ENCODE measurements at regions not wholly inside any gene's neighbourhood (a gene's known extent, or its start where the extent isn't known, plus 50 kb on each side); places are given as distances from the start of the nearest gene placed in this dataset.

DNA sequence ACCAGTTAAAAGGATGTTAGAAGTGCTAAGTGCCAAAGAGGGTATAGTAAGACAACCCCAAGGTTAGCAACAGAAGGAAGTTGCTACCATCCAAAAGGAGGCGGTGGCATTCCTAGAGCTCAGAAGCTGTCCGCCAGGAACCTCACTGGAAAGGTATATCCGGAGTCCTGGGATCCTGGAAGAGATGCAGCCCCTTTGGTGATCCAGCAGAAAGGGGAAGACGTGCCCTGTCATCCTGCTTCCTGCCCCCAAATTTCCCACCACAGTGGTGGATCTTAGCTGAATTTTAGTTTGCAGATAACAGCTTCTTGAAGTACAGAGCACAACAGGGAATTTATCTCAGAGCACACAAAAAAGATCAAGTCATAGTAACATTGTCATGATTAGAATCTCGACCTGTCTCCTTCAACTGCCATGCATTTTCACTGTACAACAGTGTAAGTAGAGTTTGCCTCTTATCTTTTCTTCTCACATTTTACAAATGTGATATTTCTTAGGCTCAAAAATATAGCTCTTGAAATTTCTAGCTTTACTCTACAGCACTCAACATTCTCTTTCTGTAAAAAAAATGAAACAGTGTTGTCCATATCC, 526.3 kb downstream of the SOX5 start:
- TF ChIP-seq EZH2phosphoT487 (IDR thresholded peaks at IDR 0.05; ENCODE audit: borderline replicate concordance): no peak
- TF ChIP-seq, protein P1, sequence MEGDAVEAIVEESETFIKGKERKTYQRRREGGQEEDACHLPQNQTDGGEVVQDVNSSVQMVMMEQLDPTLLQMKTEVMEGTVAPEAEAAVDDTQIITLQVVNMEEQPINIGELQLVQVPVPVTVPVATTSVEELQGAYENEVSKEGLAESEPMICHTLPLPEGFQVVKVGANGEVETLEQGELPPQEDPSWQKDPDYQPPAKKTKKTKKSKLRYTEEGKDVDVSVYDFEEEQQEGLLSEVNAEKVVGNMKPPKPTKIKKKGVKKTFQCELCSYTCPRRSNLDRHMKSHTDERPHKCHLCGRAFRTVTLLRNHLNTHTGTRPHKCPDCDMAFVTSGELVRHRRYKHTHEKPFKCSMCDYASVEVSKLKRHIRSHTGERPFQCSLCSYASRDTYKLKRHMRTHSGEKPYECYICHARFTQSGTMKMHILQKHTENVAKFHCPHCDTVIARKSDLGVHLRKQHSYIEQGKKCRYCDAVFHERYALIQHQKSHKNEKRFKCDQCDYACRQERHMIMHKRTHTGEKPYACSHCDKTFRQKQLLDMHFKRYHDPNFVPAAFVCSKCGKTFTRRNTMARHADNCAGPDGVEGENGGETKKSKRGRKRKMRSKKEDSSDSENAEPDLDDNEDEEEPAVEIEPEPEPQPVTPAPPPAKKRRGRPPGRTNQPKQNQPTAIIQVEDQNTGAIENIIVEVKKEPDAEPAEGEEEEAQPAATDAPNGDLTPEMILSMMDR (conservative IDR thresholded peaks at IDR 0.05; ENCODE audit: low read length): no peak
- no peaks in the 10 kb centered on the region for H3K9me3 ChIP-seq (ENCODE audit: insufficient read depth, low read depth, low read length)

DNA sequence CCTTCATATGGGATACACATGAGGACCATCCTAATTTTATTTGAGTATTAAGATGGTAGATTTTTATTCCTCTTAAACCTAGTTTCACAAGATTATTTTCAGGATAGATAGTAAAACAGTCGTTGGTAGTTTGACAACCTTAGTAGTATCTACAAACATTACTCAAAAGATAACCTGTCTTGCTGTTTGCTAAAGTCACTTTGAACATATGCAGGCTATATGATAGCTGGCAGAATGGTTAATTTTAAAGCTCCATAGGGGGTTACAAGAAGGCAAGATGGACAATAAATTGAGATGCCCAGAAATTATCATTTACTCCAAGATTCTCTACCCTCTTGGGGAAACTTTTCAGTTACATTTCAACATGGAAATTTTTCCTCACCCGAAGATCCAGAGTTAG, 525.7 kb downstream of the SOX5 start:
- Histone ChIP-seq H3K4me1 (ENCODE audit: insufficient read depth, low read length, poor library complexity, severe bottlenecking) (peaks cover 9% of the 10 kb centered on the region), H2AFZ (ENCODE audit: low read length) (no peak overlapping the region), H3K4me2 (ENCODE audit: low read depth, low read length, poor library complexity, severe bottlenecking) (no peak overlapping the region), H3K9me2 (replicated peaks; ENCODE audit: low read depth, low read length) (no peaks in the 10 kb centered on the region), H3K27me3 (ENCODE audit: insufficient read depth, low read length, poor library complexity, severe bottlenecking) (no peaks in the 10 kb centered on the region), H3K9me3 (ENCODE audit: insufficient read depth, low read depth, low read length) (no peaks in the 10 kb centered on the region), H4K20me1 (ENCODE audit: insufficient read depth, low read length, poor library complexity, severe bottlenecking) (no peaks in the 10 kb centered on the region), H3K79me2 (ENCODE audit: insufficient read depth, low read length) (no peaks in the 10 kb centered on the region), H3K36me3 (ENCODE audit: insufficient read depth, low read length) (no peaks in the 10 kb centered on the region), H3K4me3 (ENCODE audit: low read length, poor library complexity, severe bottlenecking) (no peak overlapping the region), H3K9ac (ENCODE audit: low read depth, low read length, poor library complexity, severe bottlenecking) (no peak overlapping the region), H3F3A (ENCODE audit: low read depth) (no peaks in the 10 kb centered on the region)
- no peak for TF ChIP-seq EZH2phosphoT487 (IDR thresholded peaks at IDR 0.05; ENCODE audit: borderline replicate concordance)
- TF ChIP-seq, protein P1 (conservative IDR thresholded peaks at IDR 0.05; ENCODE audit: low read length): no peak

More for the DNA sequence above, 526.3 kb downstream of the SOX5 start:
- Histone ChIP-seq H4K20me1 (ENCODE audit: insufficient read depth, low read length, poor library complexity, severe bottlenecking) (no peaks in the 10 kb centered on the region), H3K9ac (ENCODE audit: low read depth, low read length, poor library complexity, severe bottlenecking) (no peak overlapping the region), H3K4me3 (ENCODE audit: low read length, poor library complexity, severe bottlenecking) (no peak overlapping the region), H2AFZ (ENCODE audit: low read length) (no peak overlapping the region), H3K79me2 (ENCODE audit: insufficient read depth, low read length) (no peaks in the 10 kb centered on the region), H3K4me1 (ENCODE audit: insufficient read depth, low read length, poor library complexity, severe bottlenecking) (peaks cover 9% of the 10 kb centered on the region), H3K4me2 (ENCODE audit: low read depth, low read length, poor library complexity, severe bottlenecking) (no peak overlapping the region), H3K9me2 (replicated peaks; ENCODE audit: low read depth, low read length) (no peaks in the 10 kb centered on the region), H3K27me3 (ENCODE audit: insufficient read depth, low read length, poor library complexity, severe bottlenecking) (no peaks in the 10 kb centered on the region), H3F3A (ENCODE audit: low read depth) (no peaks in the 10 kb centered on the region), H3K36me3 (ENCODE audit: insufficient read depth, low read length) (no peaks in the 10 kb centered on the region)

DNA sequence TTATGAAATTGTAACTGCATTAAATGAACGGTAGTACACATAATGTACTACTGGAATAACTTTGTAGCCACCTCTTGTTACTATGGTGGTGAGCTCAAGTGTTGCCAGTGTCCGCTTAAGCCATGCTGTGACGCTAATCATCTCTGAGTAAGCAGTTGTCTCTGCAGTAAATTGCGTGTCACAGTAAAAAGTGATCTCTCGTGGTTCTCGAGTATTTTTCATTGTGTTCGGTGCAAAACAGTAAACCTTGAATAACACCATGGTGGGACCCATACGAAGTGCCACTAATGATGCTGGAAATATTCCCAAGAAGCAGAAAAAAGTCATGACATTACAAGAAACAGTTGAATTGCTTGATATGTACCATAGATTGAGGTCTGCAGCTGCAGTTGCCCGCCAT, 524.8 kb downstream of the SOX5 start:
- Histone ChIP-seq H3K4me3 (ENCODE audit: low read length, poor library complexity, severe bottlenecking) (no peak overlapping the region), H3K27me3 (ENCODE audit: insufficient read depth, low read length, poor library complexity, severe bottlenecking) (no peaks in the 10 kb centered on the region), H2AFZ (ENCODE audit: low read length) (no peak overlapping the region), H3K36me3 (ENCODE audit: insufficient read depth, low read length) (no peaks in the 10 kb centered on the region), H3K9me3 (ENCODE audit: insufficient read depth, low read depth, low read length) (no peaks in the 10 kb centered on the region), H3K9me2 (replicated peaks; ENCODE audit: low read depth, low read length) (no peaks in the 10 kb centered on the region), H3K9ac (ENCODE audit: low read depth, low read length, poor library complexity, severe bottlenecking) (no peak overlapping the region), H3K79me2 (ENCODE audit: insufficient read depth, low read length) (no peaks in the 10 kb centered on the region), H3F3A (ENCODE audit: low read depth) (no peaks in the 10 kb centered on the region), H3K4me2 (ENCODE audit: low read depth, low read length, poor library complexity, severe bottlenecking) (no peak overlapping the region), H3K4me1 (ENCODE audit: insufficient read depth, low read length, poor library complexity, severe bottlenecking) (peaks cover 9% of the 10 kb centered on the region), H4K20me1 (ENCODE audit: insufficient read depth, low read length, poor library complexity, severe bottlenecking) (no peaks in the 10 kb centered on the region)
- TF ChIP-seq EZH2phosphoT487 (IDR thresholded peaks at IDR 0.05; ENCODE audit: borderline replicate concordance): no peak
- TF ChIP-seq, protein P1 (conservative IDR thresholded peaks at IDR 0.05; ENCODE audit: low read length): no peak

Measured in Loucy (cell line).